ENCODE measurements at regions not wholly inside any gene's neighbourhood (a gene's known extent, or its start where the extent isn't known, plus 50 kb on each side); places are given as distances from the start of the nearest gene placed in this dataset.
"Not testable (repeated sequence)": the region's sequence is repeated elsewhere in the genome, so short reads cannot be mapped to it uniquely, and the experiment has no call there.

GRCh38 chr22:49676783-49677494 is 150.7 kb downstream of the BRD1 start:
- DNase-seq (ENCODE audit: low read depth), result no peak

DNA sequence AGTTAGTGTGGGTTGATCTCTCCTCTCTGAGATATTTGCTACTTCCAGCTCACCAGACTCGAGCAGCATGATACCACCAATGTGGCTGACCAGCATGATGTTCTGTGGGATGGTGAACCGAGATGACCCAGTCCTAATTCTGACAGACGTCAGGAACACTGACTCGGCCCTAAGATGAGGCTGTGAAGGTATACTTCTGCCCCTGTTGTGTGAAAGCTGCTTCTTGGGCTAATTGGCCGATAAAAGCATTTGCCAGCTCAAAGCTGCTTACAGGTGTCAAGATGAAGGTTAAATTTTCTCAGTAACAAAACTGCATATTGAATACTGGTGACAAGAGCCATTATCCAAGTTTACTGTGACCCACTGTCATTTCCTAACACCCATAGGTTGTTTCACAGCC is 151.4 kb downstream of the BRD1 start:
- DNase-seq (ENCODE audit: low read depth), result no peak

- no peak for DNase-seq (ENCODE audit: low read depth)
Observed at GRCh38 chr22:49674479-49675050, 153.1 kb downstream of the BRD1 start.

- DNase-seq (ENCODE audit: low read depth), result no peak
Observed at GRCh38 chr22:49673048-49673447, 154.6 kb downstream of the BRD1 start.

DNA sequence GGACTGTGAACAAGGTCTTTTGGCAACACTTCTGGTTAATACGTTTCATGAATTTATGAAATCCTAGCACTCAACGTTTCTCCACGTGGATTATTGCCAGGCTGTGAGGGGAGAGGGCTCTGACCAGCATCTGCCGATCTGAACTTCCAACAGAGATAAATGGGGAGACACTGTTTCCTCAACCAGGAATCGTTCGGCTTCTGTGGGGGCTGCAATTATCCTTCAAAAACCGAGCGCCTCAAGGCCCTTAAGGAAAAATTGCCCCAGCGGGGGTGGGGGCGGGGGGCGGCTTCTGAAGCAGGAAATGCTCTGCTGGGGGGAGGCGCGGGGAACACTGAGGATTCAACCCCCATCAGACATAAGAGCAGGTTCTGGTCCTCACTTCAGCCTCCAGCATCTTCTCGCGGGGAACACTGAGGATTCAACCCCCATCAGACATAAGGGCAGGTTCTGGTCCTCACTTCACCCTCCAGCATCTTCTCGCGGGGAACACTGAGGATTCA is 155.6 kb downstream of the BRD1 start:
- no peak for DNase-seq (ENCODE audit: low read depth)

DNA sequence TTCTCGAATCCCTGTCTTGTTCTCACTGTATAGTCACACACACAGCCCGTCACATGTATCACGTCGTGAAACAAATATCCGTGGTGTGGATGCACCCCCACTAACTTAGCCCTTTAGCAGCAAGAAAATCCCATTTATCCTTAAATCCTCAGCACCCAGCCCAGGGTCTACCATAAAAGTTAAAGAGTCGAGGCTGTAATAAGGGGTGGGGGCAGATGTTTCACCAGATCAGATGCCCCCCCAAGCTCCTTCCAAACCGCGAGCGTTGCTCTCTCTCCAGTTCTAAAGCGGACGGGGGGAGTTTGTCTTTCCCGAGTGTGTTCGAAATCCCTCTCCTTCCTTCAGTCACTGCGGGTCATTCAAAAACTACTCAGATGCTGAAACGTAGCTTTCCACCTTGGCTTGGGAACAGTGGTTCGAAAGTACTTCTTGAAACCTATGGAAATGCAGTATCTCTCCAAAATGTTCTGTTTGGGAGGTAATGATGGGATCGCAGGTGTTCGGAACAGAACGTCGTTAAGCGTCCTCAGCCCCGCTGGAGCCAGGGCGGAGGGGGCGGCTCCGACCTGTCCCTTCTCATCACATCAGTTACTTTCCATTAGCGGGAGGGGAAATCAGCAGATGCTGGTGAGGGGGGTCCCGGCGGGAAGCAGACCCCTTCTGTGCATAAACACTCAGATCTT is 156.2 kb downstream of the BRD1 start:
- DNase-seq (ENCODE audit: low read depth), result no peak

DNA sequence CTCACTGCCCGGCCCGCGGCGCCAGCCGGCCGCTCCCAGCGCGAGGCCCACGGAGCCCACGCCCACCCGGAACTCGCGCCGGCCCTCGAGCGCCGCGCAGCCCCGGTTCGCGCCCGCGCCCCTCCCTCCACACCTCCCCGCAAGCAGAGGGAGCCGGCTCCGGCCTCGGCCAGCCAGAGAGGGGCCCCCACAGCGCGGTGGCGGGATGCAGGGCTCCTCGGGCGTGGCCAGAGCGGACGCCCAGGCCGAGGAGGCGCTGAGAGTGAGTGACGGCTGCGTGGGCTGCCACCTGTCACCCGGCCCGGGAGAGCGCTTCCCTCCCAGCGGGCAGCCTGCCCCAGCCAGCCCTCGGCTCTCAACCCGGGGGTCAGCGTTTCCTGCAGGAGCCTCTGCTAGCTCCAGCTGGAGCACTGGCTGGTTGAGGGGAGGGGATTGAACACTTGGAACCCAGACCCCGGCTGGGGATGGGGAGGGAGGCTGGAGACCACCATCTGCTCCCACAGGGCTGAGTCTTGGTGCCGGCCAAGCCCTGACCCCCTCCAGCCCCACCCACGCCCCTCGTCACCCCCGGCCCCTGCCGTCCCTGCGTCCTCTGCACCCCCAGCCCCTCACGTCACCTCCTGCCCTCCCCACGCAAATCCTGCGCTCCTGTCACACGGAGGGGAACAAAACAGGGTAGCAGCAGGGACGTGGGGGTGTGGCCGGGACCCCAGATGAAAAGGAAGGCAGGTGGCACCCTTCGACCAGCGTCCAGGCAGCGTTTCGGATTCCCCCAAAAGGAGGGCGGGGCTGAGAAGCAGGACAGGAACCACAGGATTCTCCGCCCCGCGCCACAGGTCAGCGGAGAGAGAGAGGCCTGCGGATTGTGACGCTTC is 157.0 kb downstream of the BRD1 start:
- no peak for DNase-seq (ENCODE audit: low read depth)

DNA sequence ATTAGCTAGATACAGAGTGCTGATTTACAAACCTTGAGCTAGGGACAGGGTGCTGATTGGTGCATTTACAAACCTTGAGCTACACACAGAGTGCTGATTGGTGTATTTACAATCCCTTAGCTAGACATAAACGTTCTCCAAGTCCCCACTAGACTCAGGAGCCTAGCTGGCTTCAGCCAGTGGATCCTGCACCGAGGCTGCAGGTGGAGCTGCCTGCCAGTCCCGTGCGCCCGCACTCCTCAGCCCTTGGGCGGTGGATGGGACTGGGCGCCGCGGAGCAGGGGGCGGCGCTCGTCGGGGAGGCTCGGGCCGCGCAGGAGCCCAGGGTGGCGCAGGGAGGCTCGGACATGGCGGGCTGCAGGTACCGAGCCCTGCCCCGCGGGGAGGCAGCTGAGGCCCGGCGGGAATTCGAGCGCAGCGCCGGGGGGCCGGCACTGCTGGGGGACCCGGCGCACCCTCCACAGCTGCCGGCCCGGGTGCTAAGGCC is 157.7 kb downstream of the BRD1 start:
- not testable (repeated sequence) for DNase-seq (ENCODE audit: low read depth)

GRCh38 chr22:49669427-49669968 is 158.2 kb downstream of the BRD1 start:
- not testable (repeated sequence) for DNase-seq (ENCODE audit: low read depth)

- DNase-seq (ENCODE audit: low read depth), result no peak
Observed at GRCh38 chr22:49668402-49668801, 159.3 kb downstream of the BRD1 start.

DNA sequence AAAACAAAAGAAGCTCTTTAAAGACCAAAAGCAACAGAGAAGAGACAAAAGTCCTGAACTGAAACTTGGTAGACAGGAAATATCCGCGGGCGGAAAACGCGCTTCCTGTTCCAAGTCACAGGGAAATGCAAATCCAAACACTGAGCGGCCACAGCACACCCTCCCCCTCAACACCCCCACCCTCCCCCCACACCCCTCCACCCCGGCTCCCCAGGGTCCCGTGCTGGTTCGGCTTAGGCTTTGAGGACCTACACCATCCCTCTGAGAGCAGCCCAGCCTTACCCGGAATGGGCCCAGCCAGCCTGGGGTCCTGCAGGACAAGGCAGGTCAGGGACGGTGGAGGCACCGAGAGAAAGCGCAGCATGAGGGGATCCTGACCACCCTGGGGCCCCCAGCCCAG is 160.4 kb downstream of the BRD1 start:
- DNase-seq (ENCODE audit: low read depth), result no peak

DNA sequence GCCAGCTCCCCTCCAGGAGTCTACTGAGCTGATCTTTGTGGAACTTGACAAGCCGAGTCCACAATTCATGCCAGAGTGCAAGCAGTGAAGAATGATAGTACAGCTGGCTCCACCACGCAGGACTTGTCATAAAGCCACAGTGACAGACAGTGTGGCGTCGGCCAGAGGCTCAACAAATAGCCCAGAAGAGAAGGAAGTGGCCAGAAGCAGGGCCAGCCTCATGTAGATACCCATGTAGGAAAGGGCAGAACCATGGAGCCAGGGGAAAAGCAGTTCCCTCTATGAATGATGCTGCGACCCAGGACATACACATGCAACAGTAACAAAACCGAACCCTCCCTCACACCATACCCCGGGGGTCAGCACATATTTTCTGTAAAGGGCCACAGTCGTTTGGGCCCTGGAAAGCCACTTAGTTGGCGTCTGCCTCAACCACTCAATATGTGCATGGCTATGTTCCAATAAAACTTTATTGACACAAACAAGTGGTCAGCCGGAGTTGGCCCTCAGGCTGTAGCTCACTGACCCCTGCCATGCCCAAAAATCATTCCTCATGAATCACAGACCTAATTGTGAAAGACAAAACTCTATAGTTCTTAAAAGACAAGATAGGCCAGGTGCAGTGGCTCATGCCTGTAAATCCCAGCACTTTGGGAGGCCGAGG is 161.4 kb downstream of the BRD1 start:
- DNase-seq (ENCODE audit: low read depth), result no peak

DNA sequence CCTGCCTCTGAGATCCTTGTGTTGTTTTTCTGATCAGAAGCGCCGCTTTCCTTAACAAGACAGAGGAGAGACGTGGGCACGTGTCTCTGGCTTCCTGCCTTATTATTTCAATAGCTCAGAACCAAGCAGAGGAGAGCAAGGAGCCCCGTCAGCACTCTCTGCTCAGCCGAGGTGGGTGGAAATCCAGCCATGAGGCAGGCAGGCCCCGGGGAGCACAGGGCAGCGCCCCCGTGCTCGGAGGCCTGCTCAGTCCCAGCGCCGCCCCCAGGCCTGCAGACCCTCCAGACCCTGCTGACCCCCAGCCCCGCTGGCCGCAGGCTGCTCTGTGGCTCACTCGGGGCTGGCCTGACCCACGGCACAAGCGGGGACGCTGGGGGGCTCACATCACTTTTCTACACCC is 162.8 kb downstream of the BRD1 start:
- no peak for DNase-seq (ENCODE audit: low read depth)

- DNase-seq (ENCODE audit: low read depth), result no peak
Observed at GRCh38 chr22:49664371-49664881, 163.2 kb downstream of the BRD1 start.

DNA sequence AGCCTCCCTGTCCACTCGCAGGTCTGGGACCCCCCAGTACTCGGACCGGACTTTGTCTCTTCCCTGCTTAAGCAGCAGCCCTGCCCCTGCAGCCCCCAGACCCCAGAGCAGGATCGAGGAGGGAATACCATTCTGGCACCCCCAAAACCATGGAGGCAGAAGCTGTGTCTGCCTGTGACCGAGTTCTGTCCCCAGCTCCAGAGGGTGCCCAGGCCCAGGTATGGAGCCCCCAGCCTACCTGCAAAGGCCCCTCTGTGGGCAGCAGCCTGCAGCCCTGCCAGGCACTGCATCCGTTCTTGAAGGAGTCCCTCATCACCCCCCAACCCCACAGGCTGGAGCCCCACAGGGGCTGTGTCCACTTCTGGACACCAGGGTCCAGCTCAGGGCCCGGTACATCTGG is 163.8 kb downstream of the BRD1 start:
- no peak for DNase-seq (ENCODE audit: low read depth)

DNA sequence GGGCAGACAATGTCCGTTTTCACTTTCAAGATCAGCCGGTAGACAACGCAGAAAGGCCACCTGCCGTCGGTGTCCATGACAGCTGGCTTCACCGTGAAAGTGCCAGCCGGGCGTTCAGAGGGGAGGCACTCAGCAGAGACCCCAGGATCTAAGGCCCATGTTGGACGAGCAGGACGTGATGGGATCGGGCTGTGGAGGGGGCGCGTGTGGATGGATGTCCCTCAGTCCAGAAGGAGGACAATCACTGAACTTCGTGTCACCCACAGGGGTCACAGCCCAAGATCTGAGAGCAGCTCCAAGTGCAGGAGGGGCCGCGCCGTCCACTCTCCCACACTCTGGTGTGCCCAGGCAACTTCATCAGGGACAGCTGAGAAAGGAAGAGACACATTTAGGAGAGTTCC is 164.4 kb downstream of the BRD1 start:
- no peak for DNase-seq (ENCODE audit: low read depth)

- no peak for DNase-seq (ENCODE audit: low read depth)
Observed at GRCh38 chr22:49662681-49663080, 165.0 kb downstream of the BRD1 start.

DNA sequence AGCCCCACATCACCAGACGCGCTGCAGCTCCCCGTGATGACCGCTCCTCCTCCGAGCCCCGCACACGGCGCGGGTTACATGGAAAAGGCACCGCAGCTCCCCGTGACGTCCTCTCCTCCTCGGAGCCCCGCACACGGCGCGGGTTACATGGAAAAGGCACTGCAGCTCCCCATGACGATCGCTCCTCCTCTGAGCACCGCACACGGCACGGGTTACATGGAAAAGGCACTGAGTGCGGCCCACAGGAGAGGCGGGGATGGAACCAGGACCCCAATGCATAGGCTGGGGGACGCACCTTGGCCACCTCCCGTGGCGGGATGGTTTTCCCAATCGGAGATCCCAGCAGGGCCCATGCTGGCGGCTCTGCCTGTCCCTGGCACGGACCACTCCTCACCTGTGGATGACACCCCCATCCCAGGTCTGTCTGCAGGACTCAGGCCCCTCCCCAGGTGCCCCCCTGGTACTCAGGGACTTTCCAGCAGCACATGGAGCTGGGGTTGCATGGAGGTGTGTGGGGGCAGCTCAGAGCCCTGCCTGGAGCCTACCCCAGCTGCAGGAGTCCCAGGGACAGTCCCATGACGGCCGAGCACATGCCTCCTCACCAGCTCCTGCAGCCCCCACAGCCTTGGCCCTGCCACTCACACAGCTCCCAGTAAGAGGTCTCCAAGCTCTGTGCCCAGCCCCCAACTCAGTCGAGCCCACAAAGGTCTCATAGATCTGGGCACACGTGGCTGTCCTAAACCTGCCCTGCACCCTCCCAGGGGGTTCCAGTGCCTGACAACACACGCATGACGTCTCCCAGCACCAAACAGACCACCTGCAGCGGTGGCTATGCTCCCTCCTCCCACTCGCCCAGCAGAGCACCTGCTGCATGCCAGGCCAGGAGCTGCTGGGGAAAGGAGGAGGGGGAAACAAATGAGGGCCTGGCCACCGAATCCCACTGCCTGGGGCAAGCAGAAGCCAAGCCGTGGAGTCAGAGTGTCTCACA is 166.6 kb downstream of the BRD1 start:
- no peak for DNase-seq (ENCODE audit: low read depth)

DNA sequence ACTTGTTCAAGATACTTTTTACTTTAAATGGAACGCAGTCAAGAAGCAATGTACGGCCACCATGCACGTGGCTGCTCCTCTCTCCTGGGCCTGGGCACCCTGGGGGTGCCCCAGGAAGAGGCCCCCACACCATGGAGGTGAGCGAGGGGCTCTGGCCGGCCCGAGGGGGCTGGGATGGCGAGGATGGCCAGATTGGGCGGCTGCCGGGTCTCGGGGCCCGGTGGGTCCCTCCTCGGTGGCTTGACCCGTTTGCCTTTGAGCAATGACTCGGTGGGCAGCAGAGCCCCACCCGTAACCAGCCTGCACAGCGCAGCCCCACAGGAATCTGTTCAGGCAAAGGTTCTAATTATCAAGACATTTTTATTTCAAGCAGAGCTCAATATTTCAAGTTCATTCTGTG is 167.4 kb downstream of the BRD1 start:
- no peak for DNase-seq (ENCODE audit: low read depth)

DNA sequence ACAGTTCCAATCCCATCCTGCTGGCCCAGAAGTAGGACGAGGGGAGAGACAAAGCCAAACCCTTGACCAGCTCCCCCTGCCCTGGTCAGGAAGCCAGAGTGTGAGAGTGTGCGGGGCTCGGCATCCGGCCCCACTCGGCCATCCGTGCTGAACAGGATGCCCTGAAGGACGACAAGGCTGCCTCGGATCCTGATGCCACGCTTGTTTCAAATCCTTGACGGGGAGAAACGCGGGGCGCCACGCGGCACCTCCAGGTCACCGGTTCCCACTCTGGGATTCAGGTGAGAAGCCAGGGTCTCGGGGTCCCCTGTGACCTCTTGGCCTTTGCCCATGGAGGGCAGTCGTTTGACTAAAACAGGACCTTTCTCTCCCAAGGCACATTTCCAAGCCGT is 167.8 kb downstream of the BRD1 start:
- DNase-seq (ENCODE audit: low read depth), result no peak
